Stomach (tissue), 8 donors: ENCODE measurements at regions not wholly inside any gene's neighbourhood (a gene's known extent, or its start where the extent isn't known, plus 50 kb on each side); places are given as distances from the start of the nearest gene placed in this dataset.

Experiments
- DNase-seq, 2 donors: peaks; one replicate each; pipeline versions ENCODE4 v3.0.0 to v3.0.0-alpha.2; 2013 to 2019
- H3K27ac ChIP-seq, 5 donors: fragments of 200-600 bp in 4 of 5; sonication (generic) in 4 of 5; one replicate each; pipeline ENCODE4 v1.5.1; 2013 to 2019; ENCODE audit warnings: mild to moderate bottlenecking in 1 of 5, moderate library complexity in 1 of 5
- H3K27me3 ChIP-seq, 3 donors: fragments of 200-600 bp; sonication (generic); one replicate each; pipeline ENCODE4 v1.5.1; 2017 to 2019; ENCODE audit warnings: mixed run types in 1 of 3
- H3K36me3 ChIP-seq, 4 donors: fragments of 200-600 bp; sonication (generic); 1 replicate in 3 of 4; 2 replicates in 1 of 4; pipeline ENCODE4 v1.5.1; 2016 to 2019
- H3K4me1 ChIP-seq, 4 donors: fragments of 200-600 bp; sonication (generic); one replicate each; pipeline ENCODE4 v1.5.1; 2016 to 2019
- H3K4me3 ChIP-seq, 4 donors: fragments of 200-600 bp; sonication (generic) in 3 of 4; one replicate each; pipeline ENCODE4 v1.5.1; 2016 to 2019; ENCODE audit warnings: mild to moderate bottlenecking in 1 of 4
- H3K9me3 ChIP-seq, 4 donors: fragments of 200-600 bp; sonication (generic); one replicate each; pipeline ENCODE4 v1.5.1; 2016 to 2019
- EP300 ChIP-seq: sonication (generic); formaldehyde crosslinking; IDR thresholded peaks from one replicate; pipeline ENCODE4 v1.6.1; 2017; ENCODE audit warnings: antibody characterized with exemption
- POLR2A ChIP-seq, 4 donors: fragments of 450-650 bp; IDR thresholded peaks; one replicate each; pipeline ENCODE4 v1.6.1; 2016; ENCODE audit warnings: antibody characterized with exemption in 4 of 4, control low read depth in 2 of 4, mild to moderate bottlenecking in 1 of 4, moderate library complexity in 1 of 4
- POLR2AphosphoS5 ChIP-seq, 3 donors: sonication (generic); formaldehyde crosslinking; IDR thresholded peaks; one replicate each; pipeline ENCODE4 v1.6.1; 2016; ENCODE audit warnings: antibody characterized with exemption in 3 of 3
- WGBS, 5 donors: extraction: QIAGEN DNeasy Blood & Tissue Kit in 3 of 5; methylation state at CpG; one replicate each; pipeline versions ENCODE4 v1.1.5 to v1.1.7; 2013 to 2018; 5-methylcytosine and 5-hydroxymethylcytosine counted together
- intact Hi-C: fragments of 100-400 bp; cut with DNase I; formaldehyde crosslinking; loops from one replicate; pipeline ENCODE4 v1.15.1; 2023; ENCODE audit warnings: low total_unique reads
- TF ChIP-seq, protein P1 (sequence below), 7 experiments: fragments of 450-650 bp in 4 of 7; fragments of 200-600 bp in 3 of 7; sonication (generic) in 3 of 7; IDR thresholded peaks; one replicate each; pipeline ENCODE4 v1.5.1; 2016 to 2019; ENCODE audit warnings: antibody characterized with exemption in 7 of 7, control low read depth in 2 of 7, mild to moderate bottlenecking in 1 of 7
- donor health status: healthy with polysubstance abuse.
- donor health status: Bipolar disorder and iron deficiency.
- donor health status: healthy.

- no peak for TF ChIP-seq POLR2AphosphoS5 (IDR thresholded peaks at IDR 0.05)
- TF ChIP-seq POLR2A (IDR thresholded peaks at IDR 0.05): no peak
- Histone ChIP-seq H3K4me3 (no peak overlapping the region), H3K4me1 (no peaks in the 10 kb centered on the region), H3K27me3 (no peaks in the 10 kb centered on the region), H3K36me3 (no peaks in the 10 kb centered on the region), H3K27ac (no peak overlapping the region), H3K9me3 (no peaks in the 10 kb centered on the region)
- intact Hi-C loops: no loop called here
- DNase-seq: no peak
These were observed 169.3 kb upstream of the FN1 start for GRCh38 chr2:215605214-215605613.

DNA sequence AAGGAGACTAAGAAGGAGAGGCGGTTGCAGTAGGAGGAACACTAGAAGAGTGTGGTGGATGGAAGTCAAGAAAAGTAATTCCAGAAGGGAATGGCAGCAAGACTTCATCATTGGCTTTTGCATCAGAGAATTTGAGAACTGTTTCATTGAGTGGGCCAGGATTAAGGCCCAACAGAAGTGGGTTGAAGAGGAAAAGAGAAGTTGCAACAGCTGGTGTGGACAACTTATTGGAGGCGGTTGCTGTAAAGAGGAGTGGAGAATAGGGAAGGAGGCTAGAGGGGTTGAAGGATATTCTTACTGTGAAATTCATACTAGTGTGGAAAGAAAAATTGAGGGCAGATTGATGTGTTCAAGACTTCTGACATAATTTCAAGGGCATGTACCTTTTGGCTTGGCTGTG lies 168.7 kb upstream of the FN1 start:
- DNase-seq: no peak
- no peak for TF ChIP-seq POLR2A (IDR thresholded peaks at IDR 0.05)
- TF ChIP-seq, protein P1, sequence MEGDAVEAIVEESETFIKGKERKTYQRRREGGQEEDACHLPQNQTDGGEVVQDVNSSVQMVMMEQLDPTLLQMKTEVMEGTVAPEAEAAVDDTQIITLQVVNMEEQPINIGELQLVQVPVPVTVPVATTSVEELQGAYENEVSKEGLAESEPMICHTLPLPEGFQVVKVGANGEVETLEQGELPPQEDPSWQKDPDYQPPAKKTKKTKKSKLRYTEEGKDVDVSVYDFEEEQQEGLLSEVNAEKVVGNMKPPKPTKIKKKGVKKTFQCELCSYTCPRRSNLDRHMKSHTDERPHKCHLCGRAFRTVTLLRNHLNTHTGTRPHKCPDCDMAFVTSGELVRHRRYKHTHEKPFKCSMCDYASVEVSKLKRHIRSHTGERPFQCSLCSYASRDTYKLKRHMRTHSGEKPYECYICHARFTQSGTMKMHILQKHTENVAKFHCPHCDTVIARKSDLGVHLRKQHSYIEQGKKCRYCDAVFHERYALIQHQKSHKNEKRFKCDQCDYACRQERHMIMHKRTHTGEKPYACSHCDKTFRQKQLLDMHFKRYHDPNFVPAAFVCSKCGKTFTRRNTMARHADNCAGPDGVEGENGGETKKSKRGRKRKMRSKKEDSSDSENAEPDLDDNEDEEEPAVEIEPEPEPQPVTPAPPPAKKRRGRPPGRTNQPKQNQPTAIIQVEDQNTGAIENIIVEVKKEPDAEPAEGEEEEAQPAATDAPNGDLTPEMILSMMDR (IDR thresholded peaks at IDR 0.05): no peak
- no peak for TF ChIP-seq POLR2AphosphoS5 (IDR thresholded peaks at IDR 0.05)
- TF ChIP-seq EP300: no peak
- Histone ChIP-seq H3K9me3 (no peaks in the 10 kb centered on the region), H3K4me3 (no peak overlapping the region), H3K4me1 (no peaks in the 10 kb centered on the region), H3K36me3 (no peaks in the 10 kb centered on the region), H3K27ac (no peak overlapping the region), H3K27me3 (no peaks in the 10 kb centered on the region)
- WGBS, 5 donors: 66 to 100% (median 94%) methylated on average over 2 of the region's 2 CpGs
- intact Hi-C loops: no loop called here

DNA sequence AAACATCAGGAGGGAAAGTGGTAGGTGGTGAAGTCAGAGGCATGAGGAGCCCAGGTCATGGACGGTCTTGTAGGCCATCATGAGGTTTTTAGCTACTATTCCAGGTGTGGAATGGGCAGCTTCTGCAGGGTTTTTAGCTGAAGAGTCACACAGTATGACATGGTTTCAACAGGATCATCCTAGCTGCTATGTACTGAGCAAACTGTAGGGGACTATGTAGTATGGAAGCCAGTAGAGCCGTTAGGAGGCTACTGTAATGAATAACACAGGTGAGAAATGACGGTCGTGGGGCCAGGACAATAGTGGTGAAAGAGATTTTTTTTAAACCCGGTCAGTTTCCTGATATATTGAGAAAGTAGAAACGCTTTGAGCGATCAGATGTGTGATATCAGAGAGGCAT lies 167.6 kb upstream of the FN1 start:
- Histone ChIP-seq H3K27me3 (no peaks in the 10 kb centered on the region), H3K27ac (no peak overlapping the region), H3K9me3 (no peaks in the 10 kb centered on the region), H3K36me3 (no peaks in the 10 kb centered on the region), H3K4me1 (no peaks in the 10 kb centered on the region), H3K4me3 (no peak overlapping the region)
- intact Hi-C loops: no loop called here
- TF ChIP-seq EP300 (no peak), POLR2AphosphoS5 (IDR thresholded peaks at IDR 0.05) (no peak), POLR2A (IDR thresholded peaks at IDR 0.05) (no peak)
- TF ChIP-seq, protein P1 (IDR thresholded peaks at IDR 0.05): no peak
- 87 to 94% (median 92%) methylated on average over 7 of the region's 7 CpGs for WGBS, 5 donors
- DNase-seq: no peak

DNA sequence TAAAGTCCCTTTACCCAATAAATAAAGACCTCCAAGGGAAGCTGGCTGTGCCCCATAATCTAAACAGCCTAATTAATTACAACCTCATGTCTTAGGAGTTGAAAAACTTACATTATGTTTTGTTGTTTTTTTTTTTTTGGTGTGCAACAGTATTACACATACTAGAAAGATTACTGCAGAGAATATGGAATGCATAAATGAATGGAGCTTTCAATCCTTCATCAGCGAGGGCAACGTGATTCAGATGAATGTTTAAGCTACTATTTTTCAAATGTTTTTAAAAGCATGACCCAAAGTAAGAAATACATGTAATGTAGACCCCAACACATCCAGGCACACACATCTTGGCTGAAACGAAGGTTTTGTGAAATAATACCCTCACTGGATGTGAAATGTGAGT lies 167.1 kb upstream of the FN1 start:
- no peaks in the 10 kb centered on the region for H3K9me3 ChIP-seq
- no peaks in the 10 kb centered on the region for H3K4me1 ChIP-seq
- no peaks in the 10 kb centered on the region for H3K27me3 ChIP-seq
- DNase-seq: no peak
- H3K27ac ChIP-seq: no peak overlapping the region
- intact Hi-C loops: no loop called here
- 50 to 57% (median 53%) methylated on average over 3 of the region's 3 CpGs for WGBS, 5 donors
- H3K36me3 ChIP-seq: no peaks in the 10 kb centered on the region
- H3K4me3 ChIP-seq: no peak overlapping the region
- no peak for TF ChIP-seq POLR2AphosphoS5 (IDR thresholded peaks at IDR 0.05)

DNA sequence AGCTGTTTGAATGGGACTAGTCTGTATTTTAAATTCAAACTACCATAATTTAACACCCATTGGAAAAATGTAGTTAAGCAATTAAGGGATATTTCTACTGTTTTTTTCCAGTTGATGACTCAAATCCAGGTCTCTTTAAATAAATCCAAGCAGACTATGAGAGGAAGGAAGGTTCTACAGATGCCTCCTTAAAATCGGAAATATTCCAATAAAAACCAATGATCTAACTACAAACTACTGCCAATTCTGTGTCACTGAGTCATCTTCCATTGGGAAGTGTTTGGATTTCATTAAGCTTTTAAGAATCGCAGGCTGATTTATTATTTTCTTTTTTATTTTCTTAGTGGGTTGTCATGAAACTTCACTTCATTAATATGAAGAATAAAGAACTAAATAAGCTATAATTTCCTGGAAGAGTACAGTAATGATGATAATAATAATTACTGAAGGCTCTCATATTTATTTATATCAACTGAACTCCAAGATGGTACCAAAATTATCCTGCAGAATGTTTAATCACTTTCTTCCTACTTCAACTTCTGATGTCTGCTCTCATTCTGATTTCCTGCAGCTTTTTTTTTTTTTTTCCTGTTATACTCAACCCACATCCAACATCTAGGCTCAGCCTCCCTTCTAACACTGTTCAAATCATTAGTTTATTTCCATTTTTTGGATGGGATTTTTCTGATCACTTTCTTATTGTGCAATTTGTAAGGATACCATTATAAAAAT lies 166.3 kb upstream of the FN1 start:
- intact Hi-C loops: no loop called here
- no peaks in the 10 kb centered on the region for H3K9me3 ChIP-seq
- 63 to 77% (median 70%) methylated on average over 2 of the region's 2 CpGs for WGBS, 5 donors
- no peaks in the 10 kb centered on the region for H3K4me1 ChIP-seq
- H3K27me3 ChIP-seq: no peaks in the 10 kb centered on the region
- TF ChIP-seq, protein P1 (IDR thresholded peaks at IDR 0.05): no peak
- TF ChIP-seq POLR2AphosphoS5 (IDR thresholded peaks at IDR 0.05): no peak
- H3K27ac ChIP-seq: no peak overlapping the region
- H3K36me3 ChIP-seq: no peaks in the 10 kb centered on the region
- no peak overlapping the region for H3K4me3 ChIP-seq
- DNase-seq: no peak
